Peyer's patch (tissue), 4 donors: ENCODE measurements at regions not wholly inside any gene's neighbourhood (a gene's known extent, or its start where the extent isn't known, plus 50 kb on each side); places are given as distances from the start of the nearest gene placed in this dataset.

ENCODE experiments used
- POLR2A ChIP-seq, 2 donors: fragments of 450-650 bp; IDR thresholded peaks; one replicate each; pipeline ENCODE4 v1.5.1; 2017; ENCODE audit warnings: antibody characterized with exemption in 2 of 2, mild to moderate bottlenecking in 2 of 2, moderate library complexity in 2 of 2
- TF ChIP-seq, protein P1 (sequence below), 6 experiments: fragments of 450-650 bp in 4 of 6; fragments of 200-600 bp in 2 of 6; sonication (generic) in 1 of 6; IDR thresholded peaks; one replicate each; pipeline ENCODE4 v1.5.1; 2017 to 2019; ENCODE audit warnings: antibody characterized with exemption in 6 of 6, mild to moderate bottlenecking in 3 of 6, moderate library complexity in 1 of 6

DNA sequence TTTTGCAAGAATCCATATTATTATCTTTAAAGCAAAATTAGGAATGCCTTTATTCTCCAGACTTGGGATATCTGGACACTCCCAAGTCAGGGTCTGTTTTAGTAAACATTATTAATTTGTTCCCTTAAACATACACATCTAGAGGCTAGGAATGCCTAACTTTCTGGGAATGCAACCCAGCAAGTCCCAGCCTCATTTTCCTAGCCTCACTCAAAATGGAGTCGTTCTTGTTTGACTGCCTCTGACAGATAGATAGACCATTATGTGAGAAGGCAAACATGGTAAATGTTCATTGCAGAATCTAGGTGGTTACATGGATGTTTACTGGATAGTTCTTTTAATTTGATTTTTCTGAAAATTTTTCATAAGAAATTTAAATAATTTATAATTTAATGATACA, 54.7 kb upstream of the FOXN2 start:
- TF ChIP-seq, protein P1, sequence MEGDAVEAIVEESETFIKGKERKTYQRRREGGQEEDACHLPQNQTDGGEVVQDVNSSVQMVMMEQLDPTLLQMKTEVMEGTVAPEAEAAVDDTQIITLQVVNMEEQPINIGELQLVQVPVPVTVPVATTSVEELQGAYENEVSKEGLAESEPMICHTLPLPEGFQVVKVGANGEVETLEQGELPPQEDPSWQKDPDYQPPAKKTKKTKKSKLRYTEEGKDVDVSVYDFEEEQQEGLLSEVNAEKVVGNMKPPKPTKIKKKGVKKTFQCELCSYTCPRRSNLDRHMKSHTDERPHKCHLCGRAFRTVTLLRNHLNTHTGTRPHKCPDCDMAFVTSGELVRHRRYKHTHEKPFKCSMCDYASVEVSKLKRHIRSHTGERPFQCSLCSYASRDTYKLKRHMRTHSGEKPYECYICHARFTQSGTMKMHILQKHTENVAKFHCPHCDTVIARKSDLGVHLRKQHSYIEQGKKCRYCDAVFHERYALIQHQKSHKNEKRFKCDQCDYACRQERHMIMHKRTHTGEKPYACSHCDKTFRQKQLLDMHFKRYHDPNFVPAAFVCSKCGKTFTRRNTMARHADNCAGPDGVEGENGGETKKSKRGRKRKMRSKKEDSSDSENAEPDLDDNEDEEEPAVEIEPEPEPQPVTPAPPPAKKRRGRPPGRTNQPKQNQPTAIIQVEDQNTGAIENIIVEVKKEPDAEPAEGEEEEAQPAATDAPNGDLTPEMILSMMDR (IDR thresholded peaks at IDR 0.05): no peak
- TF ChIP-seq POLR2A (IDR thresholded peaks at IDR 0.05): no peak
